ENCODE measurements at regions not wholly inside any gene's neighbourhood (a gene's known extent, or its start where the extent isn't known, plus 50 kb on each side); places are given as distances from the start of the nearest gene placed in this dataset.

DNA sequence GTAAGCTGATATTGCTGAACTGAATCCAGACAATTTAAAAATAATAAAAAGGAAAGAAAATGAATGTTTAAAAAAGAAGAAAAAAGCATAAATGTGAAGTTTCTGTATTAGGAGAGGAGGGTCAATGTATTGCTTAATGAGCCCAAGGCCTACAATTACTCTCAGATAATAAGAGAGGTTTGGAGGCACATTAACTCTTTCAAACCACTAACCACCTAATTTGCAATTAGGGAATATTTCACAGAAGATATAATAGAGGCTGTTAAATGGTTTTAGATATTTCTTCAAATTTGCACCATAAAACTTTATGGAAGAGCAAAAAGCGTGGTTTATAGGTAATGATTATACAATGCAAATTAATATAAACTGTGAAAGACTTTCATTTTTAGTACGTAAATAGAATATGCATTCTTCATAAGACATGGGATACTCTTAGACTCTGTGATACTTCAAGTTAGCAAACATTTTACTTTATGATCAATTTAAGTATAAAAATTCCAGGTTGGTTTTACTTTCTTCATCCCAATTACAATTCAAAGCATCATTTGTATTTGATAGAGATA, 364.2 kb upstream of the GALNTL6 start:
- Histone ChIP-seq H2AFZ (ENCODE audit: low read length) (no peak overlapping the region), H3K9me3 (ENCODE audit: low read length) (no peaks in the 10 kb centered on the region), H3K4me2 (ENCODE audit: low read length) (no peak overlapping the region), H3K9ac (ENCODE audit: low read length) (no peak overlapping the region), H3K27ac (ENCODE audit: low read depth, low read length, poor library complexity, severe bottlenecking) (no peak overlapping the region), H3K36me3 (ENCODE audit: insufficient read depth, low read length) (no peaks in the 10 kb centered on the region), H3K79me2 (ENCODE audit: insufficient read depth, low read length) (no peaks in the 10 kb centered on the region), H3K27me3 (ENCODE audit: insufficient read depth, low read length) (no peaks in the 10 kb centered on the region), H3F3A (ENCODE audit: insufficient read depth, low read length) (no peaks in the 10 kb centered on the region), H3K4me3 (ENCODE audit: low read depth, low read length, poor library complexity, severe bottlenecking) (no peak overlapping the region), H4K20me1 (ENCODE audit: insufficient read depth, low read length) (no peaks in the 10 kb centered on the region), H3K9me2 (ENCODE audit: low read depth, low read length) (no peaks in the 10 kb centered on the region), H3K4me1 (ENCODE audit: insufficient read depth, low read length, severe bottlenecking) (no peaks in the 10 kb centered on the region)
- TF ChIP-seq, protein P1, sequence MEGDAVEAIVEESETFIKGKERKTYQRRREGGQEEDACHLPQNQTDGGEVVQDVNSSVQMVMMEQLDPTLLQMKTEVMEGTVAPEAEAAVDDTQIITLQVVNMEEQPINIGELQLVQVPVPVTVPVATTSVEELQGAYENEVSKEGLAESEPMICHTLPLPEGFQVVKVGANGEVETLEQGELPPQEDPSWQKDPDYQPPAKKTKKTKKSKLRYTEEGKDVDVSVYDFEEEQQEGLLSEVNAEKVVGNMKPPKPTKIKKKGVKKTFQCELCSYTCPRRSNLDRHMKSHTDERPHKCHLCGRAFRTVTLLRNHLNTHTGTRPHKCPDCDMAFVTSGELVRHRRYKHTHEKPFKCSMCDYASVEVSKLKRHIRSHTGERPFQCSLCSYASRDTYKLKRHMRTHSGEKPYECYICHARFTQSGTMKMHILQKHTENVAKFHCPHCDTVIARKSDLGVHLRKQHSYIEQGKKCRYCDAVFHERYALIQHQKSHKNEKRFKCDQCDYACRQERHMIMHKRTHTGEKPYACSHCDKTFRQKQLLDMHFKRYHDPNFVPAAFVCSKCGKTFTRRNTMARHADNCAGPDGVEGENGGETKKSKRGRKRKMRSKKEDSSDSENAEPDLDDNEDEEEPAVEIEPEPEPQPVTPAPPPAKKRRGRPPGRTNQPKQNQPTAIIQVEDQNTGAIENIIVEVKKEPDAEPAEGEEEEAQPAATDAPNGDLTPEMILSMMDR (IDR thresholded peaks at IDR 0.05; ENCODE audit: low read length) = no peak
- TF ChIP-seq EZH2 (IDR thresholded peaks at IDR 0.05; ENCODE audit: borderline replicate concordance, low read length) = no peak

DNA sequence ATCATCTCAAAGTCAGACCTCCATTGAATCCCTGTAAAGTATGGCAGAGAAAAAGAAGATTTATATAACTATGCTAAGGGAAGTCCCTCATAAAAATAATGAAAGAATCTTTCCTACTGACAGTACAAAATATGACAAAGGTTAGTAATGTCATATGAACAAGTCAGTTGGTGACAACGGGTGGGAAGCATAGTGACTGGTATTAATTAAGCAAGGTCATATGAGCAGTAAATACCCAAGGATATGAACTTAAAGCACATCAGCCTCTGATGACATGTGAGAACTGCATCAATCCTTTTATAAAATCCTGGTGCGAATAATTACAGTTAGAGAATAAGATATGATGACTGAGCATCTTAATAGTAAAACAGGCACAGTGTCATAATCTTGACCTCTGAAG, 364.8 kb upstream of the GALNTL6 start:
- H2AFZ ChIP-seq (ENCODE audit: low read length) = no peak overlapping the region
- H3K4me3 ChIP-seq (ENCODE audit: low read depth, low read length, poor library complexity, severe bottlenecking) = no peak overlapping the region
- H3K79me2 ChIP-seq (ENCODE audit: insufficient read depth, low read length) = no peaks in the 10 kb centered on the region
- no peaks in the 10 kb centered on the region for H3K36me3 ChIP-seq (ENCODE audit: insufficient read depth, low read length)
- H3F3A ChIP-seq (ENCODE audit: insufficient read depth, low read length) = no peaks in the 10 kb centered on the region
- no peak overlapping the region for H3K9ac ChIP-seq (ENCODE audit: low read length)
- TF ChIP-seq, protein P1 (IDR thresholded peaks at IDR 0.05; ENCODE audit: low read length) = no peak
- no peak for TF ChIP-seq EZH2 (IDR thresholded peaks at IDR 0.05; ENCODE audit: borderline replicate concordance, low read length)
- no peaks in the 10 kb centered on the region for H3K4me1 ChIP-seq (ENCODE audit: insufficient read depth, low read length, severe bottlenecking)
- H3K9me3 ChIP-seq (ENCODE audit: low read length) = no peaks in the 10 kb centered on the region
- no peak overlapping the region for H3K27ac ChIP-seq (ENCODE audit: low read depth, low read length, poor library complexity, severe bottlenecking)
- H3K27me3 ChIP-seq (ENCODE audit: insufficient read depth, low read length) = no peaks in the 10 kb centered on the region
- no peaks in the 10 kb centered on the region for H4K20me1 ChIP-seq (ENCODE audit: insufficient read depth, low read length)
- H3K9me2 ChIP-seq (ENCODE audit: low read depth, low read length) = no peaks in the 10 kb centered on the region
- H3K4me2 ChIP-seq (ENCODE audit: low read length) = no peak overlapping the region

DNA sequence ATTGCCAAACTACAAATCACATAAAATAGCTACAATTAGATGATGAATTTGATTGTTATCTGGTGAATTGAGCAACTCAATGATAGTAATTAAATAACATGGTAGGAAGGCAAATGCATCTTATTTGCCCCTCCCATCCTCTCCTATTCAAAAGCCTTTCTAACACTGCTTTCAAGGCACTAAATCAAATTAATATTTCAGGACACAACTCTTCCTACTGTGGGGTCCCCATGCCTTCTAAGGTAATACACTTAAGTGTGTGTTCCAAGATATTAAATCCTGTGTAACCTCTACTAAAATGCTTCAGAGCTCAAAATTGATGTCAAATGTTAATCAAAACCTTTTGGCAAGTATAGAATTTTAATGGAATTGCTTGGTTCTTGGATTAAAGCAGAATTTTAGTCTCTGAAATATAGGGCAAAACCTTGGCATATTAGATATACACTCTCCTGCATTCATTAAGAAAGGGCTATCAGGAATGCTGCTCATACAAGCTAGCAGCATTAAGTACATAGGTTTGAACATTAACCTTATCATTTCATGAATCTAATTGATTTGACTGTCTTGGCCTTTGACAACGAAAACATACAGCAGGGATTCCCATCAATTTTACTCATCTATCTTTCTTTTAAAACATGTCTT, 371.8 kb upstream of the GALNTL6 start:
- Histone ChIP-seq H3K27me3 (ENCODE audit: insufficient read depth, low read length) (no peaks in the 10 kb centered on the region), H3K36me3 (ENCODE audit: insufficient read depth, low read length) (no peaks in the 10 kb centered on the region), H3K79me2 (ENCODE audit: insufficient read depth, low read length) (no peaks in the 10 kb centered on the region), H3K4me1 (ENCODE audit: insufficient read depth, low read length, severe bottlenecking) (no peaks in the 10 kb centered on the region), H3K4me3 (ENCODE audit: low read depth, low read length, poor library complexity, severe bottlenecking) (no peak overlapping the region), H3F3A (ENCODE audit: insufficient read depth, low read length) (no peaks in the 10 kb centered on the region), H3K9me2 (ENCODE audit: low read depth, low read length) (no peaks in the 10 kb centered on the region), H2AFZ (ENCODE audit: low read length) (no peak overlapping the region), H3K27ac (ENCODE audit: low read depth, low read length, poor library complexity, severe bottlenecking) (no peak overlapping the region), H3K9me3 (ENCODE audit: low read length) (no peaks in the 10 kb centered on the region), H3K9ac (ENCODE audit: low read length) (no peak overlapping the region), H4K20me1 (ENCODE audit: insufficient read depth, low read length) (no peaks in the 10 kb centered on the region), H3K4me2 (ENCODE audit: low read length) (no peak overlapping the region)
- TF ChIP-seq, protein P1 (IDR thresholded peaks at IDR 0.05; ENCODE audit: low read length) = no peak
- TF ChIP-seq EZH2 (IDR thresholded peaks at IDR 0.05; ENCODE audit: borderline replicate concordance, low read length) = no peak

Data from OCI-LY1 (cell line).